Panc1 (cell line): ENCODE measurements at regions not wholly inside any gene's neighbourhood (a gene's known extent, or its start where the extent isn't known, plus 50 kb on each side); places are given as distances from the start of the nearest gene placed in this dataset.

ENCODE experiments used
- ATAC-seq: fragments of 200-7000 bp; cut with Tn5 transposase; 2 replicates; pipeline ENCODE4 v1.9.1; 2020; ENCODE audit warnings: mild to moderate bottlenecking, moderate library complexity
- BruUV-seq: library from RNA; stranded (reverse); fragments of 400-500 nt; replicated peaks from 2 replicates; lab custom pipeline; 2021; lab: Mats Ljungman, UMichigan
- CTCF ChIA-PET: fragments of 300-600 bp; sonication (Branson Sonifier 250); formaldehyde crosslinking; loops from one replicate; lab custom pipeline; 2022; ENCODE audit warnings: antibody characterized with exemption; lab: Charles Lee
- POLR2A ChIA-PET: fragments of 300-600 bp; sonication (Branson Sonifier 250); formaldehyde crosslinking; loops from one replicate; lab custom pipeline; 2022; ENCODE audit warnings: antibody characterized with exemption; lab: Charles Lee
- DNase-seq: peaks from one replicate; pipeline ENCODE4 v3.0.0-alpha.2; 2010; ENCODE audit warnings: low read depth, low spot score
- H3K27ac ChIP-seq: 2 replicates; pipeline ENCODE4 v1.5.1; 2011; ENCODE audit warnings: mild to moderate bottlenecking, low read length, inconsistent platforms
- H3K27me3 ChIP-seq: fragments of 200-500 bp; sonication (Bioruptor generic); 2 replicates; pipeline ENCODE4 v1.6.0; 2014; ENCODE audit warnings: low read length, inconsistent platforms; ENCODE audit not compliant: control insufficient read depth, insufficient read depth
- H3K36me3 ChIP-seq: fragments of 200-500 bp; sonication (Bioruptor generic); 2 replicates; pipeline ENCODE4 v1.5.1; 2014; ENCODE audit warnings: inconsistent platforms, mild to moderate bottlenecking, low read length, moderate library complexity; ENCODE audit not compliant: control insufficient read depth, insufficient read depth
- H3K4me1 ChIP-seq: 2 replicates; pipeline ENCODE4 v1.5.1; 2011; ENCODE audit warnings: inconsistent platforms, mild to moderate bottlenecking, low read length, moderate library complexity; ENCODE audit not compliant: control insufficient read depth, insufficient read depth
- H3K4me3 ChIP-seq, 2 experiments: 2 replicates each; pipeline ENCODE4 v1.5.1; 2011 to 2012; ENCODE audit warnings: low read depth in 2 of 2, low read length in 2 of 2, mild to moderate bottlenecking in 2 of 2, inconsistent platforms in 1 of 2, moderate library complexity in 1 of 2
- H3K9me3 ChIP-seq: fragments of 200-500 bp; sonication (Bioruptor generic); 2 replicates; pipeline ENCODE4 v1.5.1; 2014; ENCODE audit warnings: low read depth, mild to moderate bottlenecking, inconsistent platforms, low read length, moderate library complexity; ENCODE audit not compliant: control insufficient read depth, insufficient read depth
- POLR2AphosphoS5 ChIP-seq: IDR thresholded peaks from 2 replicates; pipeline ENCODE4 v1.6.1; 2012; ENCODE audit warnings: mild to moderate bottlenecking, low read depth, low read length, moderate library complexity
- REST ChIP-seq, 2 experiments: IDR thresholded peaks; 2 replicates each; pipeline ENCODE4 v1.6.1; 2011 to 2012; ENCODE audit warnings: low read depth in 2 of 2, control low read depth in 1 of 2, low read length in 1 of 2, mild to moderate bottlenecking in 1 of 2, moderate library complexity in 1 of 2; ENCODE audit not compliant: insufficient read depth in 1 of 2
- SIN3A ChIP-seq: IDR thresholded peaks from 2 replicates; pipeline ENCODE4 v1.6.1; 2012; ENCODE audit warnings: low read depth, mild to moderate bottlenecking, low read length, moderate library complexity, borderline replicate concordance; ENCODE audit not compliant: insufficient read depth
- TCF7L2 ChIP-seq: IDR thresholded peaks from 2 replicates; pipeline ENCODE4 v1.6.1; 2011; ENCODE audit warnings: mild to moderate bottlenecking, low read depth, low read length, inconsistent platforms
- in situ Hi-C: cut with HindIII; loops from 2 replicates; pipeline ENCODE4 v1.10.0; 2016; ENCODE audit warnings: low sequenced_read_pairs, low pct_unique_long_range_greater_than_20kb
- intact Hi-C: fragments of 100-400 bp; cut with micrococcal nuclease; formaldehyde crosslinking; loops from one replicate; pipeline ENCODE4 v1.10.0; 2022; ENCODE audit not compliant: unreplicated experiment
- TF ChIP-seq, protein P1 (sequence below): fragments of 450-650 bp; IDR thresholded peaks from 2 replicates; pipeline ENCODE4 v1.5.1; 2017; ENCODE audit warnings: mild to moderate bottlenecking

DNA sequence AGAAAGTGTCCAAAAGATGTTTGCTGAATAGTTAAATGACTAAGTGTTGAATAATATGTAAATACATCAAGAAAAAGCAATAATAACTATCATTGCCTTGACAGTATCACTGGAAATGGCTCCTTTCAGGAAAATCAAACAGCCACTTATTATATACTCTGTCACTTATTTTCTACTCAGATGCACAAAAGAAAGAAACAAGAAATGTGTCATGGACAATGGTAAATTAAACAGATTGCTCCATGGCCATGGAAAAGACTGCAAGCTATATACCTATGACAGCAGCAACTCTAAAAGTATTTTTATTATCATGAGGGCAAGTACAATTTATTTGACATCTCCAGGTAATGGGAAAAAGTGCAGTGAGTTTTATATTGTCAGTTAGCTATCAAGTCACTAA is 52.9 kb upstream of the GUCY1A2 start:
- Histone ChIP-seq H3K27ac (no peak overlapping the region), H3K4me1 (no peaks in the 10 kb centered on the region), H3K9me3 (no peaks in the 10 kb centered on the region), H3K36me3 (no peaks in the 10 kb centered on the region), H3K27me3 (no peaks in the 10 kb centered on the region), H3K4me3 (no peak overlapping the region)
- POLR2A ChIA-PET: no interaction called here
- no peak for DNase-seq
- ATAC-seq: no peak
- no peak for TF ChIP-seq POLR2AphosphoS5
- no peak for TF ChIP-seq TCF7L2
- TF ChIP-seq SIN3A: no peak
- TF ChIP-seq REST (IDR thresholded peaks at IDR 0.05; ENCODE audit: insufficient read depth in 1 of 2, low read depth in 2 of 2, low read length in 1 of 2): no peak
- TF ChIP-seq, protein P1, sequence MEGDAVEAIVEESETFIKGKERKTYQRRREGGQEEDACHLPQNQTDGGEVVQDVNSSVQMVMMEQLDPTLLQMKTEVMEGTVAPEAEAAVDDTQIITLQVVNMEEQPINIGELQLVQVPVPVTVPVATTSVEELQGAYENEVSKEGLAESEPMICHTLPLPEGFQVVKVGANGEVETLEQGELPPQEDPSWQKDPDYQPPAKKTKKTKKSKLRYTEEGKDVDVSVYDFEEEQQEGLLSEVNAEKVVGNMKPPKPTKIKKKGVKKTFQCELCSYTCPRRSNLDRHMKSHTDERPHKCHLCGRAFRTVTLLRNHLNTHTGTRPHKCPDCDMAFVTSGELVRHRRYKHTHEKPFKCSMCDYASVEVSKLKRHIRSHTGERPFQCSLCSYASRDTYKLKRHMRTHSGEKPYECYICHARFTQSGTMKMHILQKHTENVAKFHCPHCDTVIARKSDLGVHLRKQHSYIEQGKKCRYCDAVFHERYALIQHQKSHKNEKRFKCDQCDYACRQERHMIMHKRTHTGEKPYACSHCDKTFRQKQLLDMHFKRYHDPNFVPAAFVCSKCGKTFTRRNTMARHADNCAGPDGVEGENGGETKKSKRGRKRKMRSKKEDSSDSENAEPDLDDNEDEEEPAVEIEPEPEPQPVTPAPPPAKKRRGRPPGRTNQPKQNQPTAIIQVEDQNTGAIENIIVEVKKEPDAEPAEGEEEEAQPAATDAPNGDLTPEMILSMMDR: no peak
- CTCF ChIA-PET: no interaction called here
- BruUV-seq: no TSS peak
- in situ Hi-C loops: no loop called here
- intact Hi-C loops: no loop called here
